Fibroblast of skin of right biceps (primary cell): ENCODE measurements at regions not wholly inside any gene's neighbourhood (a gene's known extent, or its start where the extent isn't known, plus 50 kb on each side); places are given as distances from the start of the nearest gene placed in this dataset.

Experiments used
- DNase-seq: peaks from one replicate; pipeline ENCODE4 v3.0.0-alpha.2; 2013

DNA sequence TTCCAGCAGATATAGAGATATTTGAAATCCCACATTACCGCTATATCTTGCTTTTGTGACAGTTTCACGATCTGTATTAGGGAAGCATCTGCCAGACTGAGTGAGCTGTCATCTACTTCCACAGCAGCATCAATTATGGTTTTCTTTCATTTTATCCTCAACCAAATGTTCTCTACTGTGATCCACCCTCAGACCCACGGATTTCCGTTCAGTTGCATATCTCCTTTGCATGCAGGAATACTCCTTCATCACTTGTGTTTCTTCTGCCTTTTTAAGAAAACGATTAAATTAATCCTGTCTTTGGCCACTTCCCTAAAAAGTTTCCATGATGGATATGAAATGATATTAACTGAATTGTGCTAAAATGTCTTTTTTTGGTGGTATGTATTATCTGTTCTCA is 262.1 kb upstream of the ADGRB3 start:
- no peak for DNase-seq

DNA sequence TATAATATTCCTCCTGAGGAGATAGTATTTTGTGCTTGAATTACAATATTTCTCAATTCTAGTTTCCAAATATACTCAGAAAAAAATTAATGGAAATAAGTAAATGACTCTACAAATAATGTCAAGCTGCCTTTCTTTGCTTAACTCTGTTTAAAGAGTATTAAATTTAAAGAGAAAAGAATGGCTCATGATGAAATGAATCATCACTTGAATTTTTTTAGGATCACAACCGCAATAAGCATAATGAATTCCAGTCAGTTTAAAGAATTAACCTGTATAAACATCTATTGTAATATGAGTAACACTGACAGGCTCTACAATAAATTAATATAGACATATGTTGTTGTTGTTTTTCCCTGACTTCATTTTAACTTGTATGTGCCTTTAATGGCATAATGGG is 266.2 kb upstream of the ADGRB3 start:
- no peak for DNase-seq

DNA sequence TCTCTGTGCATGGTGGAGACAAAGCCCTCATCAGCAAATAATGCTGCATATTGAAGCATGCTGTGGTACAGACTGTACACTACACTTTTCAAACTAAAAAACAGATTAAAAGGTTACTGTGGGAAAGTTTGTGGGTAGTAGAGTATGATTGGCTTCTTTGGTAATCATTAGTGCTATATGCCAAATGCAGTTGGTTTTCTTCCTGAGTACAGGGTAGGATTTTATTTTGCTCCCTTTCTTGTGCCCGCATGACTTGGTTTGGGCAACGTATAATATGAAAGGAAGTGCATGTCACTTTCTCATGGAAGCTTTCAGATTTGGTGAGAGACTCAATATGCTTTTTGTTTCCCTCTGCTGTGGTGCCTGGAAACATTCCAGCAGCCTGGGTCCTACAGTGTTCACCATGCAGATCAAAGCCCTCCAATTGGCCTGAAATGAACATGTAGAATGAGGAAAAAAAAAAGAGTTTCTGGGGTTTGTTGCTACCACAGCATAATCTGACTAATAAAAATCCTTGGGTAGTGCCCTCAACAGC is 270.7 kb upstream of the ADGRB3 start:
- DNase-seq = no peak

GRCh38 chr6:68343901-68344300 is 291.2 kb upstream of the ADGRB3 start:
- peak; percentile 78 for DNase-seq

DNA sequence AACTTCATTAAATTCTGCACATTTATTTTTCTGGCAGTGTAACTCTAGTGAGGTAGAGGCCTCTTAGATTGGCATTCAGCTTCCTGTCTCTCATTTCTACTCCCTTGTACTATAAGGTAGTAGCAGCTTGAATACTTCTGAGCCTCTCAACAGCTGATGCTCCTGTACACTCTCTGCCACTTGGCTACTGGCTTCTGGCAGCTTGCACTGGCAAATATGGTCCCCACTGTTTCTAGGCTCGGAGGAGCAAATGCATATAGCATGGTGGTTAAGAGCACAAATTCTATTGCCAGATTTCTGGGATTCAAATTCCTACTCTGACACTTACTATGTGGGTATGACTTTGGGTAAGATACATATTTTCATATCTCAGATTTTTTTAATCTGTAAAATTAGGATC is 292.8 kb upstream of the ADGRB3 start:
- no peak for DNase-seq

GRCh38 chr6:68339488-68340131 is 295.5 kb upstream of the ADGRB3 start:
- DNase-seq = no peak

GRCh38 chr6:68333442-68333841 is 301.6 kb upstream of the ADGRB3 start:
- peak; percentile 17 for DNase-seq

DNA sequence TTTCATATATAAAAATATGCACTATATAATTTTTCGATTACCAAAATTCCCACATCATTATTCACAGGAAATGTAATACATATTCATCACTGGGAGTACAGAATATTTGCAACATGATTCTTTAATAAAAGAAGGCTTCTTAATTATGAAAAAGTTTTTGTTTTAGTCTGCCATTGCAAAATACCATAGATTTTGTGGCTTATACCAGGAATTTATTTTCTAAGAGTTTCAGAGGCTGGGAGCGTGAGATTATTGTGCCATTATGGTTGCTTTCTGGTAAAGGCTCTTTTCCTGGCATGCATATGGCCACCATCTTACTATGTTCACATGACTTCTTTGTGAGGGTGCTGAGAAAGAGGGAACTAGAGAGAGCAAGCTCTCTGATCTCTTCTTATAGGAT is 306.9 kb upstream of the ADGRB3 start:
- DNase-seq = peak; percentile 70

GRCh38 chr6:68326762-68327161 is 308.3 kb upstream of the ADGRB3 start:
- DNase-seq = no peak

GRCh38 chr6:68317366-68317765 is 317.7 kb upstream of the ADGRB3 start:
- peak; percentile 30 for DNase-seq

DNA sequence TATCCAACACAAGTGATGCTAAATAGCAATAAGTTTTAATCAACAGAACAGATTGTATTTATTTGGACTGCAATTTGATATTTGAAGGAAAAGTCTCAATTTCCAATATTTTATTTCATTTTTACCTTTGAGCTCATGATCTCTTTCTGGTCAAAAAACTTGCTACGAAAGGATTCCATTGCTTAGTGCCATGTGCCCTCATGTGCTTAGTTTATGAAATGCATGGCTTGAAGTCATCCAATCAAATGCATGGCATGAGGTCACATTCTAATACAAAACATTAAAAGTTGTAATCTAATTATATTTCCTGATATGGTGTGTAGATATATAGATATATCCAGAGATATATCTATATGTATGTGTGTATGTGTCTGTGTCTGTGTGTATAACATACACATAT is 321.2 kb upstream of the ADGRB3 start:
- DNase-seq = peak; percentile 16

GRCh38 chr6:68307301-68307700 is 327.8 kb upstream of the ADGRB3 start:
- no peak for DNase-seq

GRCh38 chr6:68296126-68296525 is 339.0 kb upstream of the ADGRB3 start:
- peak; percentile 6 for DNase-seq

GRCh38 chr6:68282646-68283045 is 352.4 kb upstream of the ADGRB3 start:
- no peak for DNase-seq

DNA sequence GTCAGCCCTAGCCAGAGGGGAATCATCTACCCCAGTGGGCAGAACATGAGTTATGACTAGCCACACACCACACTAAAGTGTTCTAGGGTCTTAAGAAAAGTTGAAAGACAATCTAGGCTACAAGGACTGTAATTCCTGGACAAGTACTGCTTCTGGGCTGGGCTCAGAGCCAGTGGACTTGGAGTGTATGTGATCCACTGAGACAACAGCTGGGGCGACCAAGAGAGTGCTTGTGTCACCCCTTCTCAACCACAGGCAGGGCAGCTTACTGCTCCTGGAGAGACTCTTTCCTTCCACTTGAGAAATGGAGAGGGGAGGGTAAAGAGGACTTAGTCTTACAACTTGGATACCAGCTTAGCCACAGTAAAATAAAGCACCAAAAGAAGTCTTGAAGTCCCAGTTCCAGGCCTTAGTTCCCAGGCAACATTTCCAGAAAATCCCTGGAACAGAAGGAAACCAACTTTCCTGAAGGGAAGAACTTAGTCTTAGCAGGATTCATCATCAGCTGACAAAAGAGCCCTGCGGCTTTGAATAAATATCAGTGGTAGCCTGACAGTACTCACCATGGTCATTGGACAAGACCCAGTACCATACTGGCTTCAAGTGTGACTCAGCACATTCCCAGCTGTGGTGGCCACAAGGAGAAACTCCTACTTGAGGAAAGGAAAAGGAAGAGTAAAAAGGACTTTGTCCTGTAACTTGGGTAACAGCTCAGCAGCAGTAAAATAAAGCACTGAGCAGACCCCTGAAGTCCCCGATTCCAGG is 355.1 kb upstream of the ADGRB3 start:
- peak; percentile 29 for DNase-seq

DNA sequence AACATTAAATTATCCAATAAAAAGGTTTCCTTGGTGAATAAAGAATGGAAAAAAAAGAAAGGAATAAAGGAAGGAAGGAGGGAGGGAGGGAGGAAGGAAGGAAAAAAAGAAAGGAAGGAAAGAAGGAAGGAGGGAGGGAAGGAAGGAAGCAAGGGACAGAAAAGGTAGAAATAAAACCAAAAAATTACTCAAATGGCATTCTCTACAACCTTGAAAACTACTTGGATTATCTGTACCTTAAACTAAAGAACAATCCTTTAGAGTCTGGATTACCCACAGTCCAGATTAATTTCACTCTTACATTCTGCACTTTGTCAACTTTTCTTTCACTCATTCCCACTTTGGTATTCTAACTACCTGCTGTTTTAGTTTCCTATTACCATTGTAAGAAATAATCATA is 361.8 kb upstream of the ADGRB3 start:
- DNase-seq = no peak

GRCh38 chr6:68256391-68256790 is 378.7 kb upstream of the ADGRB3 start:
- DNase-seq = peak; percentile 6

- no peak for DNase-seq
These were observed 382.4 kb upstream of the ADGRB3 start for GRCh38 chr6:68252632-68253031.

DNA sequence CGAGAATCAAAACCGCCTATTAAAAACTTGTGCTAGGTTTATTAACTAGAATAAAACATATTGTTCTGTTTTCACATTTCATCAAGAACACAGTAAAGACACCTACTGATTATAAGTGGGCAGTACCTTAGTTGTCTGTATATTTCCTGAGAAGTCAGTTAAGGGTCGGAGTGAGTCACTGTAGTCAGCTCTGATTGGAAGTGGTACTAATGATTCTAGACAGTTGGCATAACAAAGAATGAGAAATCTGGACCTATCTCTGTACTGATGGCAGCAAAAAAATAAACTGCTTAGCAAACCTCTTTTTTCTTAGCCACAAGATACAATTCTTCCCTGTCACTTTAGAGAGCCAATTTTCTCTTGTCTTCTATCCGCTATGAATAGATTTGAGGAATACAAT is 387.3 kb upstream of the ADGRB3 start:
- no peak for DNase-seq

DNA sequence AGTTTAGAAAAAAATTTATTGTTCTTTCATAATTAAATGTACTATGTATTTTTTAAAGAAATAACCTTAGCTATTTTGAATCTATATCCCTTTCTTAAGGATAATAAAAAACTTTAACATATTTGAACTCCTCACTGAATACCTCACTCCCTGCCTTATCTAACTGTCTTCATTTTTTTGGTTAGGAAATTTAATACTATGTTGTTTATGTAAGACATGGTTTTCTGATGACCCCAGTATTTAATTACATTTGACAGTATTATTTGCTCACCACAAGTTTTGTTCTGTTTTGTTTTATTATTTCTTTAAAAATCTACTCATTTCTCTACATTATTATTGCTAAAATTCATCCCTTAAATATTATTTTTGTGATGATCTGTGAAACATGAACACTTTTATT is 394.4 kb upstream of the ADGRB3 start:
- no peak for DNase-seq

- DNase-seq = no peak
These were observed 396.0 kb upstream of the ADGRB3 start for GRCh38 chr6:68239034-68239433.

GRCh38 chr6:68238097-68238601 is 396.9 kb upstream of the ADGRB3 start:
- peak; percentile 58 for DNase-seq

GRCh38 chr6:68237205-68237604 is 397.9 kb upstream of the ADGRB3 start:
- DNase-seq = no peak

DNA sequence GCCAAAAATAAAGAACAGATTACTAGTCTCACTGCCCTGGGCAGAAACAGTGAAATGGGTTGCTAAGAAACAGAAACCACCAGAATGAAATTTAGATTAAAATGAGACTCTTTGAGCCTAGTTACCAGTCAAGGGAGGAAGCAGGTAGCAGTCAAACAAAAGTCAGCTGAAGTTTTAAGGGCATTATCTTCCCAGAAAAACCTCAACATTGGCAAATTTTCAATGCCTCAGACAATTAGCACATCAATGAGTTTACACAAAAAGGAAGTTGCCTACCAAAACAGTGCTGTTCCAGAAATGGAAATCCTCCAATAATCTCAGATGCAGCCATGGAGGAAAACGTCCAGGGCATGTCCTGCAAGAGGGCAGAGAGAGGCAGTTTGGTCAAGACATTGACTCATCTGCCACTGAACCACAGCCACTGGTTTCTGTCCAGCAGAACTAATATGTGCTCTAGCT is 399.7 kb upstream of the ADGRB3 start:
- DNase-seq = no peak
